NT2/D1 (cell line): ENCODE measurements at regions not wholly inside any gene's neighbourhood (a gene's known extent, or its start where the extent isn't known, plus 50 kb on each side); places are given as distances from the start of the nearest gene placed in this dataset.

Experiments
- YY1 ChIP-seq: IDR thresholded peaks from 2 replicates; pipeline ENCODE4 v1.6.1; 2011; ENCODE audit not compliant: insufficient read length, insufficient read depth
- ZNF274 ChIP-seq: IDR thresholded peaks from 2 replicates; pipeline ENCODE4 v1.6.1; 2011; ENCODE audit warnings: mild to moderate bottlenecking, low read depth, low read length

DNA sequence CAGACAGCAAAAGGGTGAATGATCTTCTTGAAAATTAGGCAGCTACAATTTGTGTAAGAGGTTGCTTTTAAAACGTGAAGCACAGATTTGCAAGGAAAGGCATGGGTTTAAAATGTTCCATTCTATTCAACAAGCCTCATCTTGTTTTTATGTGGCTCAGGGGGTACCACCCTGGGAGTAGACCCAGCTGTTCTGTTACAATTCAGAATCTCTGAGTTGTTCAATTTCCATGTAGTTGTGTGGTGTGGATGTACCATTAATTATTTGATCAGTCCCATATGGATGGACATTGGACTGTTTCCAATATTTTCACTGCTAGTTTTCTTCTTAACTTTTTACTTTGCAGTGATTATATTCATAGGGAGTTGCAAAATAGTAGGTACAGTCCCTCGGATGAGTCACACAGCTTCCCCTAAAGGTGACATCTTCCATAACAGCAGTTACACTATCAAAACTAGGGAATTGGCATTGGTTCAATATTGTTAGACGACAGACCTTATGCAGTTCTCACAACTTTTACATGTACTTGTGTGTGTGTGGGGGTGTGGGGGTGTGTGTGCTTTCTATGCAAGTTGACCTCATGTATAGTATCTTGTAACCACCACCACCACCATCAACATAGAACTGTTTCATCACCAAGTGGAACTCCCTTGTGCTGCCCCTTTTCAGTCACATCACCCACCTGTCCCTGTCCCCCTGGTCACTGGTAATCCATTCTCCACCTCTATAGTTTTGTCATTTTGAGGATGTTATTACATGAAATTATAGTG lies 59.0 kb upstream of the CAPRIN2 start:
- TF ChIP-seq YY1 (no peak), ZNF274 (no peak)
